Fibroblast of lung (primary cell): ENCODE measurements at regions not wholly inside any gene's neighbourhood (a gene's known extent, or its start where the extent isn't known, plus 50 kb on each side); places are given as distances from the start of the nearest gene placed in this dataset.

Experiments
- DNase-seq, 2 donors: peaks; one replicate each; pipeline versions ENCODE4 v3.0.0 to v3.0.0-alpha.2; 2010; ENCODE audit warnings: low read depth in 2 of 2
- H2AFZ ChIP-seq: 2 replicates; pipeline ENCODE4 v1.5.1; 2012; ENCODE audit warnings: low read length, control low read depth, inconsistent platforms
- H3K27ac ChIP-seq: 2 replicates; pipeline ENCODE4 v1.5.1; 2011; ENCODE audit warnings: low read length, control low read depth; ENCODE audit not compliant: insufficient read depth
- H3K27me3 ChIP-seq: 2 replicates; pipeline ENCODE4 v1.5.1; 2011; ENCODE audit warnings: mild to moderate bottlenecking, low read length; ENCODE audit not compliant: control insufficient read depth, insufficient read depth
- H3K36me3 ChIP-seq: 2 replicates; pipeline ENCODE4 v1.5.1; 2011; ENCODE audit warnings: low read length; ENCODE audit not compliant: control insufficient read depth, insufficient read depth
- H3K4me1 ChIP-seq: 2 replicates; pipeline ENCODE4 v1.5.1; 2011; ENCODE audit warnings: low read length; ENCODE audit not compliant: control insufficient read depth, insufficient read depth; ENCODE audit errors: extremely low read depth
- H3K4me2 ChIP-seq: 2 replicates; pipeline ENCODE4 v1.5.1; 2011; ENCODE audit warnings: low read length, control low read depth; ENCODE audit not compliant: insufficient read depth; ENCODE audit errors: extremely low read depth
- H3K4me3 ChIP-seq, 4 experiments: fragments of 200-600 bp in 1 of 4; sonication (generic) in 1 of 4; replicated peaks in 1 of 4; 2 replicates each; pipeline ENCODE4 v1.5.1; 2011 to 2016; ENCODE audit warnings: low read length in 4 of 4, low read depth in 3 of 4, mild to moderate bottlenecking in 3 of 4, control low read depth in 2 of 4, inconsistent platforms in 1 of 4, mixed read lengths in 1 of 4; ENCODE audit not compliant: insufficient read depth in 1 of 4; ENCODE audit errors: control extremely low read depth in 1 of 4
- H3K79me2 ChIP-seq: 2 replicates; pipeline ENCODE4 v1.5.1; 2012; ENCODE audit warnings: mild to moderate bottlenecking, low read length, inconsistent platforms; ENCODE audit not compliant: control insufficient read depth, insufficient read depth
- H3K9ac ChIP-seq: 2 replicates; pipeline ENCODE4 v1.5.1; 2011; ENCODE audit warnings: mild to moderate bottlenecking, low read length, control low read depth; ENCODE audit not compliant: insufficient read depth
- H3K9me3 ChIP-seq: 2 replicates; pipeline ENCODE4 v1.5.1; 2012; ENCODE audit warnings: low read depth, low read length; ENCODE audit not compliant: control insufficient read depth, insufficient read depth
- H4K20me1 ChIP-seq: 2 replicates; pipeline ENCODE4 v1.5.1; 2011; ENCODE audit warnings: low read length; ENCODE audit not compliant: control insufficient read depth, insufficient read depth; ENCODE audit errors: extremely low read depth
- EZH2 ChIP-seq: IDR thresholded peaks from 2 replicates; pipeline ENCODE4 v1.5.1; 2012; ENCODE audit warnings: low read length, control low read depth, mild to moderate bottlenecking; ENCODE audit errors: missing control alignments
- TF ChIP-seq, protein P1 (sequence below), 2 donors: IDR thresholded peaks in 1 of 2; conservative IDR thresholded peaks in 1 of 2; 1 replicate in 1 of 2; 2 replicates in 1 of 2; pipeline ENCODE4 v1.5.1; 2011 to 2012; ENCODE audit warnings: low read length in 2 of 2, control low read depth in 1 of 2, inconsistent platforms in 1 of 2, low read depth in 1 of 2, mild to moderate bottlenecking in 1 of 2

DNA sequence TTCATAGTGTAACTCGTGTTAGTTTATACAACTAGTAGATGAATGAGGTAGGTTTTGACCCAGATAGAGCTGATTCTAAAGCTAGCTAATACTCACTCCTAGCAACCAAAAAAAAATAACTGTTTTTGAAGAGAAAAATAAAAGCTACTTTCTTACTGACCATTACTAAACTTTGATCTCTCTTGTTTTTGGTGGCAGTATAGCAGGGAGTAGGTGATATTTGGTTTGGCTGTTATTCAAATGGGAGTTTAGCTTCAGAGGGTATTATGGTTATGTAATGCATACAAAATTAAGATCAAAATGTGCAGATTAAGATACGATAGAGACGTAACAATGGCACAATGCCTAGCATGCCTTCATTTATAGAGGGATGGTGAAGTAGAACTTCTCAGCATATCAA is 1104.5 kb downstream of the PCDH19 start:
- TF ChIP-seq EZH2, result no peak
- TF ChIP-seq, protein P1, sequence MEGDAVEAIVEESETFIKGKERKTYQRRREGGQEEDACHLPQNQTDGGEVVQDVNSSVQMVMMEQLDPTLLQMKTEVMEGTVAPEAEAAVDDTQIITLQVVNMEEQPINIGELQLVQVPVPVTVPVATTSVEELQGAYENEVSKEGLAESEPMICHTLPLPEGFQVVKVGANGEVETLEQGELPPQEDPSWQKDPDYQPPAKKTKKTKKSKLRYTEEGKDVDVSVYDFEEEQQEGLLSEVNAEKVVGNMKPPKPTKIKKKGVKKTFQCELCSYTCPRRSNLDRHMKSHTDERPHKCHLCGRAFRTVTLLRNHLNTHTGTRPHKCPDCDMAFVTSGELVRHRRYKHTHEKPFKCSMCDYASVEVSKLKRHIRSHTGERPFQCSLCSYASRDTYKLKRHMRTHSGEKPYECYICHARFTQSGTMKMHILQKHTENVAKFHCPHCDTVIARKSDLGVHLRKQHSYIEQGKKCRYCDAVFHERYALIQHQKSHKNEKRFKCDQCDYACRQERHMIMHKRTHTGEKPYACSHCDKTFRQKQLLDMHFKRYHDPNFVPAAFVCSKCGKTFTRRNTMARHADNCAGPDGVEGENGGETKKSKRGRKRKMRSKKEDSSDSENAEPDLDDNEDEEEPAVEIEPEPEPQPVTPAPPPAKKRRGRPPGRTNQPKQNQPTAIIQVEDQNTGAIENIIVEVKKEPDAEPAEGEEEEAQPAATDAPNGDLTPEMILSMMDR (conservative IDR thresholded peaks at IDR 0.05 in 1 of 2, IDR thresholded peaks at IDR 0.05 in 1 of 2; ENCODE audit: low read depth in 1 of 2, low read length in 2 of 2), result no peak

DNA sequence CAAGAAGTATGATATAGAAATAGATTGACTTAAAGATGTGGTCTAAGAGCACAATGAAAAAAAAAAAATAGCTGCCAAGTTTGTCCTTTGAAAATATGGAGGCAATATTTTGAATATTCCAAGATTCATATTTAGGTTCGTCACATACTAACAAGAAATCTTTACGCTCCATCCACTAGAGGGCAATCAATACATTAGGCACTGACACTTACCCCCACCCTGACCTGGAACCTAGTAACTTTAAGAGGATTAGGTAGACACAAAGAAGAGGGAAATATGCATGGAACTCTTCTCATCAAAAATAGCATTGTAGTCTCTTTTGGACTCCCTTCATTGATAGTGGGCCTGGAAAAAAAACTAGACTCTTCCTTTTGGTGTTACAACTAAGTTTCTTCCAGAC is 1108.1 kb downstream of the PCDH19 start:
- no peak overlapping the region for H3K9ac ChIP-seq
- no peaks in the 10 kb centered on the region for H3K79me2 ChIP-seq
- no peaks in the 10 kb centered on the region for H3K9me3 ChIP-seq
- no peaks in the 10 kb centered on the region for H3K27me3 ChIP-seq
- H3K27ac ChIP-seq, result no peak overlapping the region
- H3K4me1 ChIP-seq, result no peaks in the 10 kb centered on the region
- H3K4me2 ChIP-seq, result no peak overlapping the region
- H2AFZ ChIP-seq, result no peak overlapping the region
- H3K4me3 ChIP-seq, result no peak overlapping the region
- TF ChIP-seq, protein P1 (conservative IDR thresholded peaks at IDR 0.05 in 1 of 2, IDR thresholded peaks at IDR 0.05 in 1 of 2; ENCODE audit: low read depth in 1 of 2, low read length in 2 of 2), result no peak
- no peak for TF ChIP-seq EZH2
- no peak for DNase-seq
- no peaks in the 10 kb centered on the region for H3K36me3 ChIP-seq
- no peaks in the 10 kb centered on the region for H4K20me1 ChIP-seq

More for the DNA sequence above, 1104.5 kb downstream of the PCDH19 start:
- Histone ChIP-seq H3K4me2 (no peak overlapping the region), H3K36me3 (no peaks in the 10 kb centered on the region), H2AFZ (no peak overlapping the region), H3K79me2 (no peaks in the 10 kb centered on the region), H3K4me1 (no peaks in the 10 kb centered on the region), H3K9me3 (no peaks in the 10 kb centered on the region), H3K4me3 (no peak overlapping the region), H3K27ac (no peak overlapping the region), H4K20me1 (no peaks in the 10 kb centered on the region), H3K9ac (no peak overlapping the region), H3K27me3 (no peaks in the 10 kb centered on the region)
- no peak for DNase-seq

DNA sequence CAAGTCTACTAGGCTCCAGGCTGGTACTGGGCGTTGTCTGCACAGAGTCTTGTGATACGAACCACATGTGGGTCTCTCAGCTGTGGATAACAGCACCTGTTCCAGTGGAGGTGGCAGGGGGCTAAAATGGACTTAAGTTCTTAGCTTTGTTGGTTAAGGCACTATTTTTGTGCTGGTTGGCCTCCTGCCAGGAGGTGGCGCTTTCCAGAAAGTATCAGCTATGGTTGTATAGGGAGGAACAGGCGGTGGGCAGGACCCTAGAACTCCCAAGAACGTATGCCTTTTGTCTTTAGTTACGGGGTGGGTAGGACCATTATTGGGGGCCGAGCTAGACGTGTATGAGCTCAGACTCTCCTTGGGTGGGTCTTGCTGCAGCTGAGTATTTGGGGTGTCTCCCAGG is 1138.4 kb downstream of the PCDH19 start:
- no peak overlapping the region for H3K27ac ChIP-seq
- no peaks in the 10 kb centered on the region for H3K79me2 ChIP-seq
- no peak overlapping the region for H3K9ac ChIP-seq
- H4K20me1 ChIP-seq, result no peaks in the 10 kb centered on the region
- no peak overlapping the region for H3K4me3 ChIP-seq
- no peaks in the 10 kb centered on the region for H3K27me3 ChIP-seq
- no peaks in the 10 kb centered on the region for H3K4me1 ChIP-seq
- TF ChIP-seq, protein P1 (conservative IDR thresholded peaks at IDR 0.05 in 1 of 2, IDR thresholded peaks at IDR 0.05 in 1 of 2; ENCODE audit: low read depth in 1 of 2, low read length in 2 of 2), result no peak
- TF ChIP-seq EZH2, result no peak
- H3K4me2 ChIP-seq, result no peak overlapping the region
- no peak for DNase-seq
- H2AFZ ChIP-seq, result no peak overlapping the region
- H3K9me3 ChIP-seq, result no peaks in the 10 kb centered on the region
- no peaks in the 10 kb centered on the region for H3K36me3 ChIP-seq
